Head of caudate nucleus (tissue), 42 donors: ENCODE measurements at regions not wholly inside any gene's neighbourhood (a gene's known extent, or its start where the extent isn't known, plus 50 kb on each side); places are given as distances from the start of the nearest gene placed in this dataset.

Experiments used
- DNase-seq, 42 donors: peaks; one replicate each; pipeline versions ENCODE4 v3.0.0 to v3.0.0-alpha.2; 2020 to 2021; ENCODE audit warnings: mixed read lengths in 7 of 42
- intact Hi-C: fragments of 100-400 bp; cut with DNase I; formaldehyde crosslinking; loops from one replicate; pipeline ENCODE4 v1.15.0; 2022

- intact Hi-C loops = no loop called here
- no peak for DNase-seq
Measured at GRCh38 chr6:87879132-87879861, 168.3 kb upstream of the SPACA1 start.

- intact Hi-C loops = no loop called here
- DNase-seq = no peak
Measured at GRCh38 chr6:87875781-87876180, 171.9 kb upstream of the SPACA1 start.

- intact Hi-C loops = no loop called here
- DNase-seq = no peak
Measured at GRCh38 chr6:87873556-87873955, 171.5 kb upstream of the AKIRIN2 start.

GRCh38 chr6:87870556-87870955 is 168.5 kb upstream of the AKIRIN2 start:
- DNase-seq = no peak
- intact Hi-C loops = no loop called here

GRCh38 chr6:87869064-87869905 is 167.3 kb upstream of the AKIRIN2 start:
- no peak for DNase-seq
- intact Hi-C loops = no loop called here

GRCh38 chr6:87860902-87861301 is 158.9 kb upstream of the AKIRIN2 start:
- DNase-seq = no peak
- intact Hi-C loops = no loop called here

GRCh38 chr6:87858440-87858839 is 156.4 kb upstream of the AKIRIN2 start:
- DNase-seq = no peak
- intact Hi-C loops = no loop called here

GRCh38 chr6:87851674-87852299 is 149.8 kb upstream of the AKIRIN2 start:
- intact Hi-C loops = no loop called here
- no peak for DNase-seq

- DNase-seq = peak in 1 of 42 donors; percentile 43
- intact Hi-C loops = no loop called here
Measured at GRCh38 chr6:87848616-87849015, 146.6 kb upstream of the AKIRIN2 start.

GRCh38 chr6:87847830-87848210 is 145.8 kb upstream of the AKIRIN2 start:
- intact Hi-C loops = no loop called here
- DNase-seq = no peak

GRCh38 chr6:87847135-87847829 is 145.2 kb upstream of the AKIRIN2 start:
- no peak for DNase-seq
- intact Hi-C loops = no loop called here

- intact Hi-C loops = no loop called here
- DNase-seq = no peak
Measured at GRCh38 chr6:87846434-87846833, 144.4 kb upstream of the AKIRIN2 start.

- DNase-seq = no peak
- intact Hi-C loops = no loop called here
Measured at GRCh38 chr6:87840324-87840723, 138.3 kb upstream of the AKIRIN2 start.

GRCh38 chr6:87837876-87838275 is 135.8 kb upstream of the AKIRIN2 start:
- intact Hi-C loops = no loop called here
- no peak for DNase-seq

- intact Hi-C loops = no loop called here
- DNase-seq = no peak
Measured at GRCh38 chr6:87837444-87837843, 135.4 kb upstream of the AKIRIN2 start.

GRCh38 chr6:87832025-87832825 is 130.2 kb upstream of the AKIRIN2 start:
- DNase-seq = peak in 1 of 42 donors; percentile 9
- intact Hi-C loops = no loop called here

GRCh38 chr6:87830907-87831306 is 128.9 kb upstream of the AKIRIN2 start:
- no peak for DNase-seq
- intact Hi-C loops = no loop called here

- intact Hi-C loops = no loop called here
- no peak for DNase-seq
Measured at GRCh38 chr6:87829622-87830121, 127.6 kb upstream of the AKIRIN2 start.

- no peak for DNase-seq
- intact Hi-C loops = no loop called here
Measured at GRCh38 chr6:87828044-87828443, 126.0 kb upstream of the AKIRIN2 start.
